Cardiac muscle cell (in vitro differentiated cells and primary cell): ENCODE measurements at regions not wholly inside any gene's neighbourhood (a gene's known extent, or its start where the extent isn't known, plus 50 kb on each side); places are given as distances from the start of the nearest gene placed in this dataset.
A peak's percentile ranks its signal among the peaks of the same experiment; 100 is the strongest.
"Not testable (repeated sequence)": the region's sequence is repeated elsewhere in the genome, so short reads cannot be mapped to it uniquely, and the experiment has no call there.

ENCODE experiments used
- DNase-seq, 2 donors: peaks; one replicate each; pipeline versions ENCODE4 v3.0.0 to v3.0.0-alpha.2; 2010 to 2017; ENCODE audit warnings: low read depth in 1 of 2, low spot score in 1 of 2
- H3K27ac ChIP-seq: fragments of 200-600 bp; sonication (generic); 2 replicates; pipeline ENCODE4 v1.5.1; 2016
- H3K27me3 ChIP-seq: fragments of 200-600 bp; sonication (generic); 2 replicates; pipeline ENCODE4 v1.6.0; 2016; ENCODE audit warnings: control low read depth
- H3K36me3 ChIP-seq: fragments of 200-600 bp; sonication (generic); 2 replicates; pipeline ENCODE4 v1.5.1; 2016; ENCODE audit warnings: control low read depth
- H3K4me1 ChIP-seq: fragments of 200-600 bp; sonication (generic); 2 replicates; pipeline ENCODE4 v1.8.1; 2017; ENCODE audit warnings: low read depth, mild to moderate bottlenecking, mixed run types
- H3K4me3 ChIP-seq: fragments of 200-600 bp; sonication (generic); 2 replicates; pipeline ENCODE4 v1.5.1; 2016; ENCODE audit warnings: mild to moderate bottlenecking
- H3K9me3 ChIP-seq: fragments of 200-600 bp; sonication (generic); 2 replicates; pipeline ENCODE4 v1.5.1; 2017; ENCODE audit warnings: low read depth, mild to moderate bottlenecking, control low read depth
- TF ChIP-seq, protein P1 (sequence below): IDR thresholded peaks from 2 replicates; pipeline ENCODE4 v1.5.1; 2012; ENCODE audit warnings: low read depth, mild to moderate bottlenecking, low read length

DNA sequence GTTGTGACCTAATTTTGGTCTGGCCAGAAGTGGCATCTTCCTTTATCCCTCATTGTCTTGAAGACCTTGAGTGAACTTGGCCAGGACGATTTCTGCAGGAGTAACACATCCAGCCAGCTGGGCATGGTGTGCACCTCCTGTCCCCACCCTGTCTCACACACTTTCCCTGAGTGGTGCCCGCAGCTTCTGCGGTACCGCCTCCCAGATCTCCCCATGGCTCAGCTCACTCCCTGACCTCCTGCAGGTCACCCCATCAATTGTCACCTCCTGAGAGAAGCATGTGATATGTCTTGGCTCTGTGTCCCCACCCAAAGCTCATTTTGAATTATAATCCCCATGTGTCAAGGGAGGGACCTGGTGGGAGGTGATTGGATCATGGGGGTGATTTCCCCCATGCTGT lies 50.2 kb upstream of the TP53I11 start:
- H3K9me3 ChIP-seq: no peaks in the 10 kb centered on the region
- H3K27ac ChIP-seq: no peak overlapping the region
- no peaks in the 10 kb centered on the region for H3K4me1 ChIP-seq
- no peaks in the 10 kb centered on the region for H3K27me3 ChIP-seq
- no peak for DNase-seq
- no peaks in the 10 kb centered on the region for H3K36me3 ChIP-seq
- TF ChIP-seq, protein P1, sequence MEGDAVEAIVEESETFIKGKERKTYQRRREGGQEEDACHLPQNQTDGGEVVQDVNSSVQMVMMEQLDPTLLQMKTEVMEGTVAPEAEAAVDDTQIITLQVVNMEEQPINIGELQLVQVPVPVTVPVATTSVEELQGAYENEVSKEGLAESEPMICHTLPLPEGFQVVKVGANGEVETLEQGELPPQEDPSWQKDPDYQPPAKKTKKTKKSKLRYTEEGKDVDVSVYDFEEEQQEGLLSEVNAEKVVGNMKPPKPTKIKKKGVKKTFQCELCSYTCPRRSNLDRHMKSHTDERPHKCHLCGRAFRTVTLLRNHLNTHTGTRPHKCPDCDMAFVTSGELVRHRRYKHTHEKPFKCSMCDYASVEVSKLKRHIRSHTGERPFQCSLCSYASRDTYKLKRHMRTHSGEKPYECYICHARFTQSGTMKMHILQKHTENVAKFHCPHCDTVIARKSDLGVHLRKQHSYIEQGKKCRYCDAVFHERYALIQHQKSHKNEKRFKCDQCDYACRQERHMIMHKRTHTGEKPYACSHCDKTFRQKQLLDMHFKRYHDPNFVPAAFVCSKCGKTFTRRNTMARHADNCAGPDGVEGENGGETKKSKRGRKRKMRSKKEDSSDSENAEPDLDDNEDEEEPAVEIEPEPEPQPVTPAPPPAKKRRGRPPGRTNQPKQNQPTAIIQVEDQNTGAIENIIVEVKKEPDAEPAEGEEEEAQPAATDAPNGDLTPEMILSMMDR: no peak
- no peak overlapping the region for H3K4me3 ChIP-seq

DNA sequence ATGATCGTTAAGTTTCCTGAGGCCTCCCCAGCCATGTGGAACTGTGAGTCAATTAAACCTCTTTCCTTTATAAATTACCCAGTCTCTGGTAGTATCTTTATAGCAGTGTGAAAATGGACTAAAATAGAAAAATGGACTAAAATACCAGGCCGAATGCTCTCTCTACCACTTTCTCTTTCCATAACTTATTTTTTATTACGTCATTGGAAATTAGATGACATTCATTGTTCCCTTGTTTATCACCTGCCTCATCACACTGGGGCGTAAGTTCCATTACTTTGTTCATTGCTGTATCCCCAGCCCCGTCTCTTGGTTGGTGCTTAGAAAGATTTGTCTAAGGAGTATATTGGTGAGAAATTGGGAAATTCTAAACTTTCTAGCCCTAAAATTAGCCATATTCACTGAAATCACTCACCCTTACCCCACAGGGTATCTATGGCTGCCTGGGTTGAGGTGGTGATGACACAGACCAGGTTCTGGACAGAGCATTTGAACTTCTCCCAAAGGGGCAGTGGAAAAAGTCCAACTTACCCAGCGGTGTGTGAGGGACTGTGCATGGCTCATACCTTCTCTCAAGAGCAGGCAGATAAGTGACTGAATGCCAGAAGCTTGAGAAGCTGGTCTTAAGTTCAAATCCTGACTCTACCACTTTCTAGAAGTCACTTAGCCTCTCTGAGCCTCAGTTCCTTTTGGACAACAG lies 50.9 kb upstream of the TP53I11 start:
- H3K27me3 ChIP-seq: no peaks in the 10 kb centered on the region
- no peaks in the 10 kb centered on the region for H3K4me1 ChIP-seq
- no peak for DNase-seq
- TF ChIP-seq, protein P1: no peak
- H3K4me3 ChIP-seq: no peak overlapping the region
- H3K9me3 ChIP-seq: no peaks in the 10 kb centered on the region
- no peaks in the 10 kb centered on the region for H3K36me3 ChIP-seq
- H3K27ac ChIP-seq: no peak overlapping the region

- H3K36me3 ChIP-seq: no peaks in the 10 kb centered on the region
- no peaks in the 10 kb centered on the region for H3K4me1 ChIP-seq
- H3K4me3 ChIP-seq: no peak overlapping the region
- H3K27ac ChIP-seq: no peak overlapping the region
- no peak for DNase-seq
- TF ChIP-seq, protein P1: no peak
- no peaks in the 10 kb centered on the region for H3K27me3 ChIP-seq
- H3K9me3 ChIP-seq: no peaks in the 10 kb centered on the region
These were observed 54.4 kb upstream of the TP53I11 start for GRCh38 chr11:45005106-45005505.

DNA sequence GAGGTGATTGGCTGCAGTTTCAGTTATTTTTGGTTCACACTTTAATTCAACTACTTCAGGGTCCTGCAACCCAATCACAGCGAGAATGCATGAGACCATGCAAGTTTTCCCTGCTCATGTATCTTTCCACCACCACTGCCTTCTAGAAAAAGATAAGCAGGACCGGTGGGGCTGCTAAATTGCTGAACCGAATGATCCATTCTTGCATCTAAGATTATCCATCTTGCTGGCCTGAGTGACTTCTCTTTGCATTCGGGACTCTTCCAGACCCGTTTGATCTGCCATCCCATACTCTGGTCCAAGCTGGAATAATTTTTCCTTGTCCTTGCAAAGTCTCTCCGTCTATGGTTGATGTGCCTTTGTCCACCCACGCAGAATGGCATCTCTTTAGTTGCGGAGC lies 56.3 kb upstream of the TP53I11 start:
- H3K27ac ChIP-seq: no peak overlapping the region
- no peak overlapping the region for H3K4me3 ChIP-seq
- no peaks in the 10 kb centered on the region for H3K36me3 ChIP-seq
- H3K27me3 ChIP-seq: no peaks in the 10 kb centered on the region
- DNase-seq: no peak
- H3K4me1 ChIP-seq: no peaks in the 10 kb centered on the region
- no peaks in the 10 kb centered on the region for H3K9me3 ChIP-seq
- TF ChIP-seq, protein P1: no peak

DNA sequence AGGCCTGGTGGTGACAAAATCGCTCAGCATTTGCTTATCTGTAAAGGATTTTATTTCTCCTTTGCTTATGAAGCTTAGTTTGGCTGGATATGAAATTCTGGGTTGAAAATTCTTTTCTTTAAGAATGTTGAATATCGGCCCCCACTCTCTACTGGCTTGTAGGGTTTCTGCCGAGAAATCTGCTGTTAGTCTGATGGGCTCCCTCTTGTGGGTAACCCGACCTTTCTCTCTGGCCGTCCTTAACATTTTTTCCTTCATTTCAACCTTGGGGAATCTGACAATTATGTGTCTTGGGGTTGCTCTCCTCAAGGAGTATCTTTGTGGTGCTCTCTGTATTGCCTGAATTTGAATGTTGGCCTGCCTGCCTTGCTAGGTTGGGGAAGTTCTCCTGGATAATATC lies 65.3 kb upstream of the TP53I11 start:
- DNase-seq: not testable (repeated sequence)

DNA sequence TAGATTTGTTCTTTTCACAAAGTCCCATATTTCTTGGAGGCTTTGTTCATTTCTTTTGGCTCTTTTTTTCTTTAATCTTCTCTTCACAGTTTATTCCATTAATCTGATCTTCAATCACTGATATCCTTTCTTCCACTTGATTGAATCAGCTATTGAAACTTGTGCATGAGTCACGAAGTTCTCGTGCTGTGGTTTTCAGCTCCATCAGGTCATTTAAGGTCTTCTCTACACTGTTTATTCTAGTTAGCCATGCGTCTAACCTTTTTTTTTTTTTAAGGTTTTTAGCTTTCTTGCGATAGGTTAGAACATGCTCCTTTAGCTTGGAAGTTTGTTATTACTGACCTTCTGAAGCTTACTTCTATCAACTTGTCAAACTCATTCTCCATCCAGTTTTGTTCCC lies 65.8 kb upstream of the TP53I11 start:
- H3K4me1 ChIP-seq: peaks cover 12% of the 10 kb centered on the region
- H3K27me3 ChIP-seq, DNase-seq, H3K9me3 ChIP-seq, H3K4me3 ChIP-seq, H3K36me3 ChIP-seq, H3K27ac ChIP-seq: not testable (repeated sequence)

More for the DNA sequence above, 65.3 kb upstream of the TP53I11 start:
- H3K9me3 ChIP-seq, H3K4me1 ChIP-seq, H3K27me3 ChIP-seq, H3K4me3 ChIP-seq, H3K27ac ChIP-seq, H3K36me3 ChIP-seq: not testable (repeated sequence)

GRCh38 chr11:45017329-45017728 lies 66.6 kb upstream of the TP53I11 start:
- H3K27ac ChIP-seq: no peak overlapping the region
- no peaks in the 10 kb centered on the region for H3K27me3 ChIP-seq
- DNase-seq: peak in 1 of 2 donors; percentile 24
- H3K36me3 ChIP-seq: no peaks in the 10 kb centered on the region
- no peak overlapping the region for H3K4me3 ChIP-seq
- H3K4me1 ChIP-seq: peaks cover 20% of the 10 kb centered on the region
- no peaks in the 10 kb centered on the region for H3K9me3 ChIP-seq
- TF ChIP-seq, protein P1: peak; percentile 9
